Sciatic nerve (tissue), 2 donors: ENCODE measurements at regions not wholly inside any gene's neighbourhood (a gene's known extent, or its start where the extent isn't known, plus 50 kb on each side); places are given as distances from the start of the nearest gene placed in this dataset.
A peak's percentile ranks its signal among the peaks of the same experiment; 100 is the strongest.
"Not testable (repeated sequence)": the region's sequence is repeated elsewhere in the genome, so short reads cannot be mapped to it uniquely, and the experiment has no call there.

Source experiments
- ATAC-seq: fragments of 200-7000 bp; cut with Tn5 transposase; one replicate; pipeline ENCODE4 v1.9.1; 2020; ENCODE audit warnings: mild to moderate bottlenecking, moderate library complexity
- DNase-seq: peaks from one replicate; pipeline ENCODE4 v3.0.0-alpha.2; 2020; ENCODE audit warnings: low spot score
- intact Hi-C: fragments of 100-400 bp; cut with DNase I; formaldehyde crosslinking; loops from one replicate; pipeline ENCODE4 v1.14.2; 2022
- donor health status: DM: no; HTN: no; CAD: no.
- donor health status: DM: no; HTN: no; CAD: no.

DNA sequence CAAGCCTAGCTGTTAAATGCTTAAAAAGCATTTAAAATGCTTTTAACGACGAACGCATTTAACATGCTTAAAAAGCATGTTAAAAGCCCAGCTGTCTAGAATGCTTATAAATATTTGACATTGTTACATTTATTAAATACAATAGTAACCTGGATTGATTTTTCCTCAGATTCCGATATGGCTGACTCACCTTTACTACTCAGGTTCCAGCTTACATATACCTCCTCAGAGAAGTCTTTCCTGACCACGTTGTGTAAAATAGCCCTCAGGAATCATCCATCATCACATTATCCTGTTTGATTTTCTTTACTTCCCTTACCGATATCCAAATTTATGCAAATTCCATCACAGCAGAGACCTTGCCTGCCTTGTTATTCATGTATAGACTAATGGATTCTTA is 51.4 kb downstream of the SLC41A2 start:
- ATAC-seq (no peak), DNase-seq (no peak)
- intact Hi-C loops, result no loop called here

DNA sequence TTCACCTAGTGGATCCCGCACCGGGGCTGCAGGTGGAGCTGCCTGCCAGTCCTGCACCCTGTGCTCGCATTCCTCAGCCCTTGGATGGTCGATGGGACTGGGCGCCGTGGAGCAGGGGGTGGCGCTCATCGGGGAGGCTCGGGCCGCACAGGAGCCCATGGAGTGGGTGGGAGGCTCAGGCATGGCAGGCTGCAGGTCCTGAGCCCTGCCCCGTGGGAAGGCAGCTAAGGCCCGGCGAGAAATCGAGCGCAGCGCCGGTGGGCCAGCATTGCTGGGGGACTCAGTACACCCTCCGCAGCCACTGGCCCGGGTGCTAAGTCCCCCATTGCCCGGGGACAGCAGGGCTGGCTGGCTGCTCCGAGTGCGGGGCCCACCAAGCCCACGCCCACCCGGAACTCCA is 52.6 kb downstream of the SLC41A2 start:
- intact Hi-C loops, ATAC-seq, DNase-seq: not testable (repeated sequence)

DNA sequence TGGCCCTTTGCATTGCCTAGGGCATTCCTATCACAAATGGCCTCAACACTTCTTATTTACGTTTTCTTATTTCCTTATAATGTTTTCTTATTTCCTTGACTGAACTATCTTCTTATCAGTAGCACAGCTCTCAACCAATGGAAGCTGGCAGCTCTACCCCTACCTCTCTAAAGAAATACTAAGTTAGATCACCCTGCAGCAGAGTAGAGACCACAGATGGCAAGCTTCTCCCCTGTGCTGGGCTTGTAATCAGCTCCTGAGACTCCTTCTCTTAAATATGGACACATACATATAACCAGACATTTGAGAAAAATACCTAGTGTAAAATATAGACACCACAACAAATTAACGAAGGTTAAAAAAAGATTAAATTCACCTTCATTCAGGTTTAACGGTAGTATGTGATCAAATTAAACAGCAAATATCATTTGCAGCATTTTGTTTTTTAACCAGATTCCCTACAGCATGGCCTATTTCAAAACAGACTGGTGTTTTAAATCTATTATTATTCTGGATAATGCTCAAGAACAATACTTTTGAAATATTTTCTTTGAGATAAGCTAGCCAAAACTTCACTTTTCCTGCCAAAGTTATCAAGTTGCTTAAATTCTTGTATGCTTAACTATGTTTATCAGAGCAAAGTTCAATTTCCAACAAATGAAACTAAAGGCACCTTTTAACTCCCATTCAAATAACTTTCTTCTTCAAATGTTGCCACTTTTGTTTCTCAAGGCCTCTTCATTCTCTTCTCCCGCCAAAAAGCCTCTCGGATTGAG is 54.3 kb downstream of the SLC41A2 start:
- intact Hi-C loops, result no loop called here
- no peak for DNase-seq
- peak; percentile 81 for ATAC-seq

DNA sequence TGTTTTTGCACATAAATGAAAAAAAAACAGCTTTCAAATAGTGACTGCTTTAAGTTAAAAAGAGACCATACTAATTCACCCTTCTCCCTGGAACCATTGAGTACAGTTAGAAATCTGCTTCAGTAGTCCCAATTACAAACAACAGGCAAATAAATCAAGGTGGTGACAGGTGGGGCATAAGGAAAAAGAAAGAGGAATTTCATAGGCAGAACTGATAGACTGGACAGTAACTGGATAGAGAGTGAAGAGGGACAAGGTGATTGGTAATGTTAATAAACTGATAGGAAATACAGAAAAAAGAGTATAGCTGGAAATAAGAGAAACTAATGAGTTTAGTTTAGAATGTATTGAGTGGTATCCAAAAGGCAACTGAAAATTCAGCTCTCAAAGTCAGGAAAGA is 56.0 kb downstream of the SLC41A2 start:
- ATAC-seq, result no peak
- intact Hi-C loops, result no loop called here
- DNase-seq, result no peak

DNA sequence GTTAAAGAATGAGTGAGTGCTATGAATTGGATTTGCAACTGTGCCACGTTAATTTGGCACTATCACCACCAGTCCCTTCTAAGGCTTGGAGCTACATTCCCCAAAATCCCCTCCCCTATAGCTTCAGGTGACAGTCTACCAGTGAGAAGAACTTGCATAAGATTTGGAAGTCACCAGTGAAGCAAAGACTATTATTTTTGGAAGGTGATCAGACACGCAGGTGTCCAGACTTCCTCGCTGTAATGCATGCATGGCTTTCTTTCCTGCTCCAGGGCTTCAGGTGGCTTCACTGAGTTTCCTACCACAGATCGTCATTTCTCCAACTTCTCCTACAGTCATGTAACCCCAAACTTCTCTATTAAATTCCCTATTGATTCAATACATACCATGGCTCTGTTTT is 61.4 kb downstream of the SLC41A2 start:
- intact Hi-C loops, result no loop called here

DNA sequence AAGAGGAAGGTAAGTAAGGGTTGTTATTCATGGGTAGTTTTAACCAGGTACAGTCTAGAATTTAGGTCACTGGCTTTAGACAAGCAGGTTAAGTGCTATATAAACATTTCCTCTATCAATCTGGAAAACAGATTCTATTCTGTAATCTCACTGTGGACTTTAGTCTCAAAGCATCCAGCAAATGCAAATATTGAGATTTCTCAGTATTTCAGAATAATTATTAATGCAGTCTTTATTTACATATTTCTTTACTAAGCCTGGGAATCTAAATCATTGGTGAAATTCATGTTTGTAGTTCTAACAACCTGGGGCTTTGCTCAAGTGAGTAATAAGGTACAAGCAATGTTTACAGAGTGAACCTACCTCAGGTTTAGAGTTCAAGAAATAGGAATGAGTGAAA is 61.9 kb downstream of the SLC41A2 start:
- ATAC-seq, result no peak
- no peak for DNase-seq
- intact Hi-C loops, result no loop called here

More for the DNA sequence above, 61.4 kb downstream of the SLC41A2 start:
- DNase-seq (no peak), ATAC-seq (no peak)

DNA sequence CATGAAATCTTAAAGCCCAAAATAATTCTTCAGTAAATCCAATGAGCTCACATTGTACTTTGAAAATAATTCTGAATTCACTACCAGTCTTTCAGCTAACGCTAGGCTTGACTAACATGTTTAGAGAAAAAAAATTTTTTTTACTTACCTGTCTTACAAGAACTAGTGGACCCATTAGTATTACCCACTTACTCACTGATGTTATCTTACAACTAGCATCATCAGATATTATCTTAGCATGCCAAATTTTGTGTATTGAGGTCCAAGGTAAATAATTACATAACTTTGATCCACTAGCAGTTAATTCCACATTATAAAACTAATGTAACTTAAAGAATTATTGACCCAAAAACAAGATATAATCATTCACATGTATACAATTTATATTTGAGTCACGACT is 62.7 kb downstream of the SLC41A2 start:
- DNase-seq (no peak), ATAC-seq (no peak)
- intact Hi-C loops, result no loop called here

DNA sequence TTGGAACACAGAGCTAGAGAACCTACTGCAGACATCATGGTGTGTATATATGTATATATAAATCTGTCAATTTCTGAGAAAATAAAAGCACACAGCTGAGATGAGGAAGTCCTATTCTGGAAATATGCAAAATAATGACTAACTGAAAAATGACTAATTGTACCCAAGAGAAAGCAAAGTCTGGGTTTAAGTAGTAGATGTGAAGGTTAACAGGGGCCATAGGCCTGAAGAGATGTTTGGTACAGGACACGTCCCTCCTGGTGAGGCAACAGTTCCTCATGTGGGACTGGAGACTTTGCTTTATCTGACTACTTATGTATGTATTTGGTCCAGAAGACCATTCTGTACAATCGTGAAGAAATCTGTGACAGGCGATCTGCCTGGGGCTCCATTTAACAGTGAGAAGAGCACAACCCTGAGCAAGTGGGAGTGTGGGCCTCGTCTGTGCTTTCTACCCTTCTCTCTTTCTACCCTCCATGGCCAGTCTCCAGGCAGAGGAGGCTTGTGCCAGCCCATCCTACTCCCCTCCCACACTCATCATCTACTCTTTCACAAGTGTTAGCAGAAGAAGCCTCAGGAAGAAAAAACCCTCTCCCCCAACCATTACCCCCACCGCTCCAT is 67.5 kb downstream of the SLC41A2 start:
- ATAC-seq (no peak), DNase-seq (no peak)
- intact Hi-C loops, result no loop called here

DNA sequence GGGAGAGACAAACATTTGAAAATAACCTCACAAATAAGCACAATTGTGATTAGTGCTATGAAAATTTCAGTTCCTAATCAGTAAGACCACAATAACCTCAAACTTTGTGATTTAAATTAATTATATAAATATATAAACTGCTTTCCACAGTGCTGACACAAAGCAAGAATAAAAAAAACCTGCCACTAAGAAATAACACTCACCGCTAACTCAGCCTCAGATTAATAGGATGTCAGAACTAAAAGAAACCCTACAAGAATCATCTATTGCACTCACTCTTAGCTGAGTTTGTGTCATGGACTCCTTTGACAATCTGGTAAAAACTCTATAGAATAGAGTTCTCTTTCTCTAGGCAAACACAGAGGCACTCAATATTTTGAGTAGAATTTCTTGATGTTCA is 68.4 kb downstream of the SLC41A2 start:
- intact Hi-C loops, result no loop called here
- DNase-seq (no peak), ATAC-seq (no peak)

DNA sequence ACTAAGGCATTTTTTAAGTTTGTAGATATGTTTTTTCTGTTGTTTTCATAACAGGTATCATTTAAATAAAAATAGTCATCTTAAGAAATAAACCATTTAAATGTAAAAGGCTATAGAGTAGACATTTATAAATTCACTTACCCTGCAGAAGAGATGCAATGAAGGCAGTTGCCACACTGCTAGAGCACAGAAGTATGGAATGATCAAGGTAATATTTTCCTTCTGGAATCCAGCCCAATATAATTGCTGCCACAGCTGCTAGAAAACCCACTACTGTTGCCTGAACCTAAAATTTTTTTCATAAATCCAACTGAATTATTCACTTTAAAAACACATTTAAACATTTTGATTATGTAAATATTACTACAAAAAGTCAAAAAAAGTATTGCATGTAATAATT is 69.2 kb downstream of the SLC41A2 start:
- ATAC-seq, result no peak
- no peak for DNase-seq
- intact Hi-C loops, result no loop called here

DNA sequence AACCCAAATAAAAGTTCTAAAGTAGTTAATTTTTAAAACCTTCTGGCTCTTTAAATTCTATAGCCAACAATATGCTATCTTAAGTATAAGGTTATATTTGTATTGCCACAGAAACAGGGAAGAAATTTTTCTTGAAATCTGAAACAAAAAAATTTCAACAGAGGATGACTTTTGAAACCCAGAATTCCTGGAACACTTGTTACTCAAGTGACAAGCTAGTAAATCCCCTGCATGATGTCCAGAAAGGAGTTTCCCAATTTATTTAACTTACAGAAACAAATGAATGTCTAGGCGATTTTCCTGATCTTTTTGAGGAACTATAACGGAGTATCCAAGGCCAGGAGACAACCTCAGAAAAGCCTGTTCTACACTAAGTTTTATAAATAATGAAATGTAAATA is 69.6 kb downstream of the SLC41A2 start:
- intact Hi-C loops, result no loop called here
- ATAC-seq, result no peak
- DNase-seq, result no peak

DNA sequence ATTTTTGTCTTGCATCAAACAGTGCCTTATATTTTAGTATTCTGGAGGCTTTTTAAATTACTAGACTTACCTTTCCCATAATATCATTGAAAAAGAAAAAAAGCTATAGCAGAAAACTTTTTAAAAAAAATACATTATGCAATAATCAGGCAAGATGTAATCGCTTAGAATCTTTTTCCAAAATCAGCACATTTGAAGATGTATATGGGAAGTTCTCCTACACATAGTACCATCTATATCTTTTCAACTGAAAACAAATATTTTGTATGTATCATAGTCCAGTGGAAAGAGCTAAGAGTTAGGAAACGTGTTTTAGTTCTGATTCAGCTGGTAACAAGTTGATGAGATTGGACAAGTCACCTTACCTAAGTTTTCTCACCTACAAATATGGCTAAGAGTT is 70.6 kb downstream of the SLC41A2 start:
- no peak for ATAC-seq
- intact Hi-C loops, result no loop called here
- no peak for DNase-seq

DNA sequence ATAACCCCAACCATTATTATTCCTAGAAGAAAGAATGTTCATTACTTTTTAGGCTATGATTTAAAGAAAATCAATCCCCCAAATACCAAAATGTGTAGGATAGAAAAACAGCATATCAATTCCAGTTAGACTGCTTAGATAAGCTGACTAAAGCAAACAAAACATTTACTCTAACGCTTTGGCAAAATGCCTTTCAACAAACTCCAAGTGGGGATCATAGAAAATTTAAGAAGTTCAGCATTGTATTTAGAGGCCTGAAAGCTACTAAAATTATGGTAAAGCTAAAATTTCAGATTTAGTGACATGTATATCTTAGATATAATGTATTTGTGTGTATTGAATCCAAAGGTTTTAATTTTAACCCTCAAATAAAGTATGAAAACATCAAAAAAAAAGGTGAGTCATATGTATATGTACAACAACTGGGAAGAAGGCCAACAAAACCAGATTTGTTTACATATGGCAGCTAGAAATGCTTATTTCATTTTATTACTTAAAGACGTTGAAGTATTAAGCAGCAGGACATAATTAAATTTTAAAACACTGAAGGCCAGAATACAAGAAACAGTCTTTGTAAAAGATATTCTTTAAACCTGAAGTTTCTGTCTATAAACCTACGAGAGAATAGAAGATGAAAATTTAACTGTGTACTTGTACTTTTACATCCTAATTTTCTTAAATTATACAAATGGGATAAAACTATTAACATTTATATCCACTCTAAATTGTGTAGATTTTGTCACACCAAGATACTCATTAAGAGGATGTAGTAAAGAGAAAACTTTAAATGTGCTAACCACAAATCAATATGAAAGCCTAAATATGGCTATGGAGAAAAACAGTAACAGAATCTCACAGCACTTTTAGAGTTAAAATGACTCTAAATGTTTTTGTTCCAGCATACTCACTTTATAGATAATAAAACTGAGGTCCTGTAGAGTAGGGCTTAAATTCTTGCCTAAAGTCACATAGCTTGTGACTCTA is 71.4 kb downstream of the SLC41A2 start:
- ATAC-seq (no peak), DNase-seq (no peak)
- intact Hi-C loops, result no loop called here

DNA sequence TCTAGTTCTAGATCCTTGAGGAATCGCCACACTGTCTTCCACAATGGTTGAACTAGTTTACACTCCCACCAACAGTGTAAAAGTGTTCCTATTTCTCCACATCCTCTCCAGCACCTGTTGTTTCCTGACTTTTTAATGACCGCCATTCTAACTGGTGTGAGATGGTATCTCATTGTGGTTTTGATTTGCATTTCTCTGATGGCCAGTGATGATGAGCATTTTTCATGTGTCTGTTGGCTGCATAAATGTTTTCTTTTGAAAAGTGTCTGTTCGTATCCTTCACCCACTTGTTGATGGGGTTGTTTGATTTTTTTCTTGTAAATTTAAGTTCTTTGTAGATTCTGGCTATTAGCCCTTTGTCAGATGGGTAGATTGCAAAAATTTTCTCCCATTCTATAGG is 79.2 kb downstream of the SLC41A2 start:
- not testable (repeated sequence) for ATAC-seq, DNase-seq
- intact Hi-C loops, result loop anchor here (5.0 kb wide), 1 partner anchor 497 kb away; no protein-coding TSS in a partner anchor

DNA sequence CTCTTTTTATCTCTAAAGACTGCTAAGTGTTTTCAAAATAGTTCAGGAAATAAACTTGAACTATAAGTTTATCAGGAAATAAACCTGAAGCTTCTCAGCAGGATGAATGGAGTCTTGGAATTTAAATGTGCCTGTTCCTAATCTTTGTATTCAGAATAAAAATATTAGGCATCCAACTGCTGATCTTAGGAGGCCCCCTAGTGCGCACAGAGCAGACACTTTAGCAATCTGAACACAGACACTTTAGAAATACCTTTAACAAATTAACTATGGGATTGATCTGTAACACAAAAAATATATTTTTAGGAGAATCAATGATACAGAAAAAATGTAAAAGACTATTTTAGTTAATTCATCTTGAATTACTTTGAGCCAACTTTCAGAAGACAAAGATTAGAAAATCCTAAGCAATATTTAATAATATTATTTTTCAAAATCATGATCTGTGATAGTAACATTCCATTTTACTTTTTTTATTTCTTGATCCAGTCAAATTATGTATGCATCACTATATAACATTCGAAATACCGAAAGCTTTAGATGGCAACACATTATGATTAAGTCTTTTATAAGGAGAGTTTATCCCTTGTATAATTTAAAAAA is 80.9 kb downstream of the SLC41A2 start:
- DNase-seq (peak; percentile 63), ATAC-seq (peak; percentile 88)
- intact Hi-C loops, result loop anchor here (5.0 kb wide), 1 partner anchor 495 kb away; no protein-coding TSS in a partner anchor

DNA sequence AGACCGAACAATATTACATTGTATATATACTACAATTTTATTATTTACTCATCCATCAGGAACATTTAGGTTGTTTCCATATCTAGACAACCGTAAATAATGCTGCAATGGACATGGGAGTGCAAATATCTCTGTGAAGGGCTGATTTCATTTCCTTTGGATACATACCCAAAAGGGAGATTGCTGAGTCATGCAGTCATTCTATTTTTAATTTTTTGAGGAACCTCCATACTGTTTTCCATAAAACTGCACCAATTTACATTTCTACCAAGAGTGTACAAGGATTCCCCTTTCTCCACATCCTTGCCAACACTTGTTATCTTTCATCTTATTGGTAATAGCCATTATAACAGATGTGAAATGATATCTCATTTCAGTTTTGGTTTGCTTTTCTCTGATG is 84.7 kb downstream of the SLC41A2 start:
- DNase-seq (no peak), ATAC-seq (no peak)
- intact Hi-C loops, result no loop called here

DNA sequence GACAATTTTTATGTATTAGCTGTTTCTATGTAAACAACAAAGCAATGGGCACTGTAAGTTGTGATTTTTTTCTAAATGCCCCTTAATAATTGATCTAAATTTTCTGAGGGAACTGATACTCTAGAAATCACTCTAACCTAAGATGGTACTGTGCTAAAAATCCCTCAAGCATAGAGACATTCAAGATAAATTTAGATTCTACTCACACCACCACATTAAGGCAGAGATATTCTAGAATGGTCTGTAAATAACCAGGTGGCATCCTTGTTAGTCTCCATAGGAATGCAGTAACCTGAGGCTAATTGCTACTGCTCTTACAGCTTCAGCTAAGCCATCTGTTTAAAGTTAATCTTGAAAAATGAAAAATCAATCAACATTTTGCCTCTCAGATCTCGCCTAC is 87.3 kb downstream of the SLC41A2 start:
- intact Hi-C loops, result no loop called here
- DNase-seq (no peak), ATAC-seq (no peak)

DNA sequence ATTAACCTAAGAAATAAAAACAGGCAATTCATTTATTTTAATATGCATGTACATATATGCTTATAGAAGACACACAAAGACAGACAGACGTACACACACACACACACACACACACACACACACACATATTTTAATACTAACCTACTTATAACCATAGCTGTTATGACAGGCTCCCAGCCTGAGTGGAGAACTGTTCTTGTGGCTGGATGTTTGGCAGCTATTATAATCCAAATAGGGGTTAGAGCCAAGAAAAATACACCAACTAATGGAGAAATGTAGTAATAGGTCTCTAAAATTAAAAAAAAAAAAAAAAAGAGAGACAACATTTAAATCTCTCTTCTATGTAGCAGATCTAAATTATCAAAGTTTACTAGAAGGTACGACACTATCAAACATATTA is 91.8 kb downstream of the SLC41A2 start:
- intact Hi-C loops, result no loop called here
- ATAC-seq, result peak; percentile 85

DNA sequence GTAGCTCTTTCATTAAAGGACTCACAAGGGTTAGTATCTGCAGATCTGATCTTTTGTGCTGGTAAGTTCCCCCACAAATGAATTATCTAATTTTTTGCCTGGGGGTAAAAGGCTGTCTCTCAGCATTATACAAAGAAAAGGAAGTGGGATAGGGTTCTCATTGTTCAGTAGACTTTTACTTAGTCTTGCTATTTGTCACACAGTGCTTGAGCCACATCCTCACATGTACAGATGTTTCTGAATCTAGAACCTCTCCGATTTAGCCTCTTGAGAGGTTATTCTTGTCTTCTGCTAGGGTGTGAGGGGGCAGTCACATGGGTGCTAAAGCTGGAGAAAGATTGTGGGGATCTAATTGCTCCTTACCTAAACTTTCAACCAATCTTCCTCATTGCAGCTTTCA is 93.0 kb downstream of the SLC41A2 start:
- intact Hi-C loops, result no loop called here

More for the DNA sequence above, 91.8 kb downstream of the SLC41A2 start:
- no peak for DNase-seq

More for the DNA sequence above, 93.0 kb downstream of the SLC41A2 start:
- DNase-seq (no peak), ATAC-seq (no peak)
